ENCODE measurements at regions not wholly inside any gene's neighbourhood (a gene's known extent, or its start where the extent isn't known, plus 50 kb on each side); places are given as distances from the start of the nearest gene placed in this dataset.

GRCh38 chr12:39077226-39077625 lies 171.8 kb upstream of the CPNE8 start:
- H3K79me2 ChIP-seq (ENCODE audit: insufficient read depth, low read length): no peaks in the 10 kb centered on the region
- H3K27me3 ChIP-seq (ENCODE audit: insufficient read depth, low read length): no peaks in the 10 kb centered on the region
- no peak overlapping the region for H3K4me2 ChIP-seq (ENCODE audit: low read length)
- ChIA-PET RAD21 (ENCODE audit: low non-redundant PET in 1 of 2, low total read pairs in 2 of 2, uncharacterized antibody in 2 of 2, unreplicated experiment in 2 of 2) (no interaction called here), POLR2A (no interaction called here), CTCF (no interaction called here)
- DNase-seq (ENCODE audit: low read depth, low spot score) (no peak), ATAC-seq (no peak)
- no peaks in the 10 kb centered on the region for H3K36me3 ChIP-seq (ENCODE audit: control insufficient read depth in 1 of 2, insufficient read depth in 2 of 2, low read length in 2 of 2)
- H4K20me1 ChIP-seq (ENCODE audit: insufficient read depth): no peaks in the 10 kb centered on the region; the same call in 1 of the 2 replicates
- no peak overlapping the region for H3K27ac ChIP-seq (ENCODE audit: low read depth, low read length)
- no peaks in the 10 kb centered on the region for H3K9me3 ChIP-seq (ENCODE audit: control insufficient read depth in 1 of 2, insufficient read depth in 1 of 2, low read depth in 1 of 2, low read length in 2 of 2)
- no peak overlapping the region for H3K4me3 ChIP-seq (replicated peaks in 1 of 2; ENCODE audit: low read depth in 1 of 2, low read length in 2 of 2)
- no peaks in the 10 kb centered on the region for H3K4me1 ChIP-seq (ENCODE audit: control insufficient read depth in 1 of 2, insufficient read depth in 2 of 2, low read length in 2 of 2)
- BruUV-seq (replicated peaks): no TSS peak
- intact Hi-C loops (cut with micrococcal nuclease): no loop called here
- TF ChIP-seq FOSL1 (IDR thresholded peaks at IDR 0.05; ENCODE audit: low read depth) (no peak), TCF7L2 (IDR thresholded peaks at IDR 0.05; ENCODE audit: borderline replicate concordance, extremely low read depth, insufficient read depth, insufficient read length) (no peak), ELF1 (IDR thresholded peaks at IDR 0.05; ENCODE audit: borderline replicate concordance, low read depth) (no peak)
- H3K9ac ChIP-seq (ENCODE audit: low read length): no peak overlapping the region
- no peaks in the 10 kb centered on the region for H3K9me2 ChIP-seq (ENCODE audit: insufficient read depth)
- no peak overlapping the region for H2AFZ ChIP-seq (ENCODE audit: low read depth, low read length, poor library complexity, severe bottlenecking)

- ATAC-seq (no peak), DNase-seq (ENCODE audit: low read depth, low spot score) (no peak)
- Histone ChIP-seq H3K9me2 (ENCODE audit: insufficient read depth) (no peaks in the 10 kb centered on the region), H3K27ac (ENCODE audit: low read depth, low read length) (no peak overlapping the region), H3K27me3 (ENCODE audit: insufficient read depth, low read length) (no peaks in the 10 kb centered on the region), H3K4me2 (ENCODE audit: low read length) (no peak overlapping the region), H3K36me3 (ENCODE audit: control insufficient read depth in 1 of 2, insufficient read depth in 2 of 2, low read length in 2 of 2) (no peaks in the 10 kb centered on the region), H2AFZ (ENCODE audit: low read depth, low read length, poor library complexity, severe bottlenecking) (no peak overlapping the region), H4K20me1 (ENCODE audit: insufficient read depth) (no peaks in the 10 kb centered on the region; the same call in 1 of the 2 replicates), H3K4me3 (replicated peaks in 1 of 2; ENCODE audit: low read depth in 1 of 2, low read length in 2 of 2) (no peak overlapping the region), H3K9me3 (ENCODE audit: control insufficient read depth in 1 of 2, insufficient read depth in 1 of 2, low read depth in 1 of 2, low read length in 2 of 2) (no peaks in the 10 kb centered on the region), H3K4me1 (ENCODE audit: control insufficient read depth in 1 of 2, insufficient read depth in 2 of 2, low read length in 2 of 2) (no peaks in the 10 kb centered on the region), H3K9ac (ENCODE audit: low read length) (no peak overlapping the region), H3K79me2 (ENCODE audit: insufficient read depth, low read length) (no peaks in the 10 kb centered on the region)
- intact Hi-C loops (cut with micrococcal nuclease): no loop called here
- POLR2A ChIA-PET: no interaction called here
- CTCF ChIA-PET: interaction anchor here (2.0 kb wide), 1 partner anchor 153 kb away, joined by 5 read pairs; no protein-coding TSS in a partner anchor
- RAD21 ChIA-PET (ENCODE audit: low non-redundant PET in 1 of 2, low total read pairs in 2 of 2, uncharacterized antibody in 2 of 2, unreplicated experiment in 2 of 2): no interaction called here
- no TSS peak for BruUV-seq (replicated peaks)
- no peak for TF ChIP-seq CEBPB (IDR thresholded peaks at IDR 0.05; ENCODE audit: low read depth)
- no peak for TF ChIP-seq SP1 (IDR thresholded peaks at IDR 0.05; ENCODE audit: low read depth)
- TF ChIP-seq FOSL1 (IDR thresholded peaks at IDR 0.05; ENCODE audit: low read depth): no peak
- TF ChIP-seq JUND (IDR thresholded peaks at IDR 0.05): no peak
- no peak for TF ChIP-seq EZH2phosphoT487 (IDR thresholded peaks at IDR 0.05; ENCODE audit: borderline replicate concordance)
- TF ChIP-seq SRF (IDR thresholded peaks at IDR 0.05; ENCODE audit: low read depth): no peak
- TF ChIP-seq MAX (IDR thresholded peaks at IDR 0.05): no peak
- TF ChIP-seq POLR2A (IDR thresholded peaks at IDR 0.05; ENCODE audit: borderline replicate concordance, extremely low read depth, insufficient read depth, insufficient read length): no peak
- no peak for TF ChIP-seq CBX3 (IDR thresholded peaks at IDR 0.05; ENCODE audit: low read depth)
- no peak for TF ChIP-seq YY1 (IDR thresholded peaks at IDR 0.05; ENCODE audit: extremely low read depth, insufficient replicate concordance, low read depth, low read length)
- no peak for TF ChIP-seq ZBTB33 (IDR thresholded peaks at IDR 0.05; ENCODE audit: extremely low read depth, insufficient replicate concordance, low read length)
- TF ChIP-seq ATF3 (IDR thresholded peaks at IDR 0.05): no peak
- TF ChIP-seq ZFX (IDR thresholded peaks at IDR 0.05): no peak
- no peak for TF ChIP-seq CTCF (IDR thresholded peaks at IDR 0.05 in 2 of 3, conservative IDR thresholded peaks at IDR 0.05 in 1 of 3; ENCODE audit: borderline replicate concordance in 1 of 3, insufficient read depth in 1 of 3, low read depth in 2 of 3, low read length in 2 of 3)
- TF ChIP-seq RAD21 (IDR thresholded peaks at IDR 0.05; ENCODE audit: low read depth): no peak
- TF ChIP-seq TCF7L2 (IDR thresholded peaks at IDR 0.05; ENCODE audit: borderline replicate concordance, extremely low read depth, insufficient read depth, insufficient read length): no peak
- no peak for TF ChIP-seq POLR2AphosphoS5 (IDR thresholded peaks at IDR 0.05; ENCODE audit: low read depth, low read length)
- no peak for TF ChIP-seq ZNF274 (IDR thresholded peaks at IDR 0.05; ENCODE audit: low read depth, low read length)
Observed at GRCh38 chr12:39074063-39074462, 168.7 kb upstream of the CPNE8 start.
